ENCODE measurements at regions not wholly inside any gene's neighbourhood (a gene's known extent, or its start where the extent isn't known, plus 50 kb on each side); places are given as distances from the start of the nearest gene placed in this dataset.

DNA sequence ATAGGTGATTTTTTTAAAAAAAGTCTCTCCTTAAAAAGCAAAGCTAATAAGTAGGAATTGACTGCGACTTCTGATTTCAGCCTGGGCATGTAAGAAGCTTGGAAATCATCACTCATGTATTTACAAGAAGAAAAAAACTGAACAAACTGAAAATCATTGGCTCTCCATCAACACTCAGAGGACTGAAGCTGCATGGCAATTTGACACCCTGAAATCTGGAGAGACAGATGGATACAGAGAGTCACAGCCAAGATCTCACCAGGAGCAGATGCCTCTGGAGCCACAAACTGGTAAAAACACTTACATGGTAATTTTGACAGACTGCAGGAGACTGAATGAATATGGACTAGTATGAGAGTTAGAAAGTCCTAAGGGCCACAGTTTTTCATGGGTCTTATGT lies 191.2 kb upstream of the TCF21 start:
- TF ChIP-seq, protein P1, sequence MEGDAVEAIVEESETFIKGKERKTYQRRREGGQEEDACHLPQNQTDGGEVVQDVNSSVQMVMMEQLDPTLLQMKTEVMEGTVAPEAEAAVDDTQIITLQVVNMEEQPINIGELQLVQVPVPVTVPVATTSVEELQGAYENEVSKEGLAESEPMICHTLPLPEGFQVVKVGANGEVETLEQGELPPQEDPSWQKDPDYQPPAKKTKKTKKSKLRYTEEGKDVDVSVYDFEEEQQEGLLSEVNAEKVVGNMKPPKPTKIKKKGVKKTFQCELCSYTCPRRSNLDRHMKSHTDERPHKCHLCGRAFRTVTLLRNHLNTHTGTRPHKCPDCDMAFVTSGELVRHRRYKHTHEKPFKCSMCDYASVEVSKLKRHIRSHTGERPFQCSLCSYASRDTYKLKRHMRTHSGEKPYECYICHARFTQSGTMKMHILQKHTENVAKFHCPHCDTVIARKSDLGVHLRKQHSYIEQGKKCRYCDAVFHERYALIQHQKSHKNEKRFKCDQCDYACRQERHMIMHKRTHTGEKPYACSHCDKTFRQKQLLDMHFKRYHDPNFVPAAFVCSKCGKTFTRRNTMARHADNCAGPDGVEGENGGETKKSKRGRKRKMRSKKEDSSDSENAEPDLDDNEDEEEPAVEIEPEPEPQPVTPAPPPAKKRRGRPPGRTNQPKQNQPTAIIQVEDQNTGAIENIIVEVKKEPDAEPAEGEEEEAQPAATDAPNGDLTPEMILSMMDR (IDR thresholded peaks at IDR 0.05), result no peak
- TF ChIP-seq EZH2 (IDR thresholded peaks at IDR 0.05), result no peak

Data from neural progenitor cell (in vitro differentiated cells).